ENCODE measurements at regions not wholly inside any gene's neighbourhood (a gene's known extent, or its start where the extent isn't known, plus 50 kb on each side); places are given as distances from the start of the nearest gene placed in this dataset.
A peak's percentile ranks its signal among the peaks of the same experiment; 100 is the strongest.
"Not testable (repeated sequence)": the region's sequence is repeated elsewhere in the genome, so short reads cannot be mapped to it uniquely, and the experiment has no call there.

DNA sequence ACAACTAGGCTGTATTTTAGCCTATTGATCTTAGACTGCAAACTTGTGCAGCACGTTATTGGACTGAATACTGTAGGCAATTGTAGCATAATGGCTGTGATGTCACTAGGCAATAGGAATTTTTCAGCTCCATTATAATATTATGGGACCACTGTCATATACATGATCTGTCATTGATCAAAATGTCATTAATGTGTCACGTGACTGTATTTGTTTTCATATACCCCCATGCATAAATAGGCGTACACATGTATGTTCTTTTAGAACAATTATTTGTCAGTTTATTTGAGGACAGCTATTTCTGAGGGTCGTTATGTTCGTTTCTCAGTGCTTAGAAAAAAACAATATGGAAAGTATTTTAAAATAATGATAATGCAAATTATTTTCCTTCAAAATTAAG, 111.9 kb upstream of the CDH2 start:
- no peak for DNase-seq

DNA sequence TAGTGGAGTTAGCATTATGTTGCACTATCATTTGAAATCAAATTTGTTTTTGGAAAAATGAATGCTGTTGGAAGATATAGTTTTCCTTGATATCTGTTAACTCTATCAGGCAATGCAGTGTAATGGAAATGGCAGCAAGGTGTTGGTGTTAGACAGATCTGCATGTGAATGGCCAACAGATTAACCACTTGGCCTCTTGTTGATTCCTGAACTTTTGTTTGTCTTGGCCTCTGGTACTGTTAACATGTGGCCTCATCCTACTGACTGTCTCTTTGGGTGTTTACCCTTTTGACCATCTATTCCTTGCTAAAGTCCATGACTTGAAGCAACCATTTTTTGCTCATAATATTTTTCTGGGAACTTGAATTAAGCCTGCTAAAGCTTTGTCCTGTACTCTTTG, 110.2 kb upstream of the CDH2 start:
- DNase-seq, result no peak

DNA sequence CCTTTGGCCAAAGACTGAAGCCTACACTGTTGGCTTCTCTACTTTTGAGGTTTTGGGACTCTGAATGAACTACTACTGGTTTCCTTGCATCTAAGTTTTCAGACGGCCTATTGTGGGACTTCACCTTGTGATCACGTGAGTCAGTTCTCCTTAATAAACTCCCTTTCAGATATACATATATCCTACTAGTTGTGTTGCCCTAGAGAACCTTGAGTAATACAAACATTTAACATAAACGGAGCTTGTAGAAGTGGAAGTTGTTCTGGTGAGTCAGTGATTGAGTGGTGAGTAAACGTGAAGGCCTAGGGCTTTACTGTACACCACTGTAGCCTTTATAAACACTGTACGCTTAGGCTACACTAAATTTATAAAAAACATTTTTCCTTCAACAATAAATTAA, 107.2 kb upstream of the CDH2 start:
- peak; percentile 13 for DNase-seq

DNA sequence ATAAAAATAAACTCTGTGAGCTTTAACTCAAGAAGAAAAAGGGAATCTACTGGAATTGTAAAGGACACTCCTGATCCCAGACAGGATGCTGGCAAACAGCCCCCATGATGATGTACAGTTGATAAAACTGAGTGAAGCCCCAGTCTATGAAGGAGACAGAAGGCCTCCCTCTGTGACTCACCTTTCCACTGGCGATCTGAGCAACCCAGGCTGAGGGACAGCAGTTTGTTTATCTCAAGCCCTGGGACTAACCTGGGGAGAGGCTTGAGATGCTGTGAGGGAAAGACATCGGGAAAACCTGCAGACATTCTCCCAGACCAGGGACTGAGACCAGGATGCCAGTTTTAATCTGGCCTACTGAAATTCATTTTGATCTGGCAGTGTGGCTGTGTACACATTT, 104.5 kb upstream of the CDH2 start:
- no peak for DNase-seq

DNA sequence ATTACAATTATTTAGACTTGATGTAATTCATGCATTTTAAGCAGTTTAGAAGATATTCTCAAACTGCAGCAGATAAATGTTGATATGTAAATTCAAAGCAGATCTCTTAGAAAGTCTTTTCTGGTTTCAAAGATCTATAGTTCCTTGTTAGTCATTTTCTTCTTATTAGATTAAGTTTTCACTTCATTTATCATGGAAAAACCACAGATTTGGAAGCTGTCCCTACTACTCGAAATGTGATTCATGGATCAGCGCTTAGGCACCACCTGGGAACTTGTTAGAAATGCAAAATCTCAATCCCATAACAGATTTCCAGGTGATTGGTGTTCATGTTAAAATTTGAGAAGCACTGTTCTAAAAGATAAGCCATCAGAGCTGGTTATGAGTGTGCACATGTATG, 92.8 kb upstream of the CDH2 start:
- peak; percentile 2 for DNase-seq

DNA sequence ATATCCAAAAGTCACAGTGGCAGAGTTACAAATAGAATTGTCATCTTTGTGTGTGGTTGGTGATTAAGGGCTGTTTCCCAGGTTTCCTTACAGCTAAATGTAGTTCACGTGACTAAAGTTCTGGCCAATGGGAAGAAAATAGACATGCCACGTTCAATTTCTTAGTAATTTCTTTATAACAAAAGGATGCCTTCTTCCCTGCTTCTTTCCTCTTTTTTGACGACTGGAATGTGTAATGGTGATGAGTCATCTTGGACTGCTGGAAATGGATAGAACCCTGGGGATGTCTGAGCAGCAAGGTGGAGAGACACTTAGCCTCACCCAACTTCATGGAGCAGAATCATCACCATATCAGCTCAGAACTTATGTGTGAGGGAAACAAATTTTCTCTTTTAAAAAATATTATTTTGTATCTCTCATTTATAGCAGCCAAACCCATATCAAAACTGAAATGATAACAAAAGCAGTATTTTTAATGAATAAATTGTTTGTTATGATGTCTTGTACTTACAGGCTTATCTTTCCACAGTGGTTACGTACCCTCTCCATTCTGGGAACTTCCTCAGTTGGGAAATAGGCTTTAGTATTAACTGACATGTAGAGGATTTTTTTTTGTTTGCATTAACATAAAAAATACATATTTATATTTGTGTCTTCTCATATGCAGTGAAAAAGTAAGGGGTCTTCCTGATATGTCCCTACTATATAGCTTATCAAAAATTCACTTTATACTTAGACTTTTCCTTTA, 91.1 kb upstream of the CDH2 start:
- DNase-seq, result peak; percentile 46

DNA sequence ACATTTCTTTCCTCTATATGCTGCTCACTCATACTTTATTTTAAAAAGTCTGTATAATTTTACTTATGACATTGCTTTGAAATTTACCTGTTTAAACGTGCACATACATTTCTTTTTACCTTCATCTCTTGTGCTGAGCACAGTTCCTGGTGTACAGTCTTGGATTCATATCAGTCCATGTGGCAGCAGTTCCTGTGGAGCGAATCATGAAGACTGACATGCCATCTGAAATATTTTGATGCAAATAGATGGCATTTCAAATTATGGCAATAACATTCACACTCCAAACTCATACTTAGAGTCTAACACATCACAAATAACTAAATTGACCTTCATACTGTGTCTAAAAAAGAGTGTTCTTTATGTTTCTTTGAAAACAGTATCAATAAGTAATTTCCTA, 90.3 kb upstream of the CDH2 start:
- DNase-seq, result no peak

DNA sequence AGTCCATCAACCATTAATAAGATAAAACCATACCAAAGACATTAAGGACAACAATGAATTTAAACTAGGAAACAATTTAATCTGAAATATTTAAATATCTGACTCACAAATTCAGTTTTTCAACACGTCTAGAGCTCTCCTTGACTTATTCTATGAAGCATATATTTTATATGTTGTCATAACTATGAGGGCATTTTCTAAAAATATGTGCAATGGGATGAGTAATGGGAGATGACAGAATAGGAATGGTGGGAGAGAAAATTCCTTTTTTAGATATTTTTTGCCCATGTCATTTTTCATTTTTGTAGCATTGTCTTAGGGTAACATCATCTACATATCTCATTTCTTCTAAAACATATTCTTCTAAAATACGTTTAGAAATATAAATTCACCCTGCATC, 79.2 kb upstream of the CDH2 start:
- peak; percentile 39 for DNase-seq

DNA sequence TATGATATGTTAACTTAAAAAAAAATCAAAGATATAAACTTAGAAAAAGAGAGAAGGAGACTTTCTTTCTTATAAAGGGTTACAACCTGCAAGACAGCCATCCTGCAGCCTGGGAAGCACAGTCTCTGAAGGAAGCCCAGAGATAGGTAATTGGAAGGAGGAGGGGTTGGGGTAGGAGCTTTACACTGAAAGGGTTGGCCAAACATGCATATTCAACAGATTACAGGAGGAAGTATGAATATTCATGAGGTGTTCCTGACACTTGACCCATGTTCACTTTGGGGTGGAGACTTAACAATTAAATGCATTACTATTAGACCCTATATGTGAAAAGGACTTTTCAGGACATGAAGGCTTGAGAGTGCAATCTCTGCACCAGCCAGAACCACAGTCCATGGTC, 71.7 kb upstream of the CDH2 start:
- DNase-seq, result no peak

DNA sequence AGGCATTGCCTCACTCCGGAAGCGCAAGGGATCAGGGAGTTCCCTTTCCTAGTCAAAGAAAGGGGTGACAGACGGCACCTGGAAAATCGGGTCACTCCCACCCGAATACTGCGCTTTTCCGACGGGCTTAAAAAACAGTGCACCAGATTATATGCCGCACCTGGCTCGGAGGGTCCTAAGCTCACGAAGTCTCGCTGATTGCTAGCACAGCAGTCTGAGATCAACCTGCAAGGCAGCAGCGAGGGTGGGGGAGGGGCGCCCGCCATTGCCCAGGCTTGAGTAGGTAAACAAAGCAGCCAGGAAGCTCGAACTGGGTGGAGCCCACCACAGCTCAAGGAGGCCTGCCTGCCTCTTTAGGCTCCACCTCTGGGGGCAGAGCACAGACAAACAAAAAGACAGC, 63.7 kb upstream of the CDH2 start:
- not testable (repeated sequence) for DNase-seq

DNA sequence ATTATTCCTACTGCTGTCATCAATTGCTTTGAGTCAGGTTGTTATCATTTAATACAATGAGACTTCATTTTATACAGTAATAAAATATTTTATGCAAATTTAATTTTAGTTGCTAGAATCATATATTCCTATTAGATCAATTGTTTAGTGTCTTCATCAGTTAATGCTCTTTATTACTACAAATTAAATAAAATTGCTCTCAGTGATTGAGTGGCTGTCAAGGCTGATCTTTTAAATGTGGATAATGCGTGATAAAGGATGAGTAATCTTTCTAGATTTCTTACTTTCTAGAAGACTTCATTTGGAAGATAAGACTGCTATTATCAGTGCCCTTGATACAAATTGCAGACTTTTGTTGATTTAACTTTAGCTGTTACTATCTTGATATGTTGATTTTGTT, 59.6 kb upstream of the CDH2 start:
- DNase-seq, result no peak
